Endothelial cell of umbilical vein (primary cell): ENCODE measurements at regions not wholly inside any gene's neighbourhood (a gene's known extent, or its start where the extent isn't known, plus 50 kb on each side); places are given as distances from the start of the nearest gene placed in this dataset.

Source experiments
- BruUV-seq: library from RNA; stranded (reverse); fragments of 400-500 nt; replicated peaks from 2 replicates; lab custom pipeline; 2021; lab: Mats Ljungman, UMichigan
- CTCF ChIA-PET: fragments of 300-600, 350-600 bp; sonication (Branson Sonifier 250); formaldehyde crosslinking; loops from one replicate; lab custom pipeline; 2021; ENCODE audit warnings: antibody characterized with exemption, inconsistent platforms; lab: Charles Lee
- POLR2A ChIA-PET: fragments of 300-600, 350-600 bp; sonication (Branson Sonifier 250); formaldehyde crosslinking; loops from one replicate; lab custom pipeline; 2021; ENCODE audit warnings: antibody characterized with exemption, inconsistent platforms; lab: Charles Lee
- DNase-seq: peaks from one replicate; pipeline ENCODE4 v3.0.0-alpha.2; 2011; ENCODE audit warnings: low read depth, low spot score
- FAIRE-seq: peaks from 2 replicates; lab custom pipeline; 2011; peaks lifted over from hg19 to GRCh38; lab: Jason Lieb, UNC
- H2AFZ ChIP-seq: 2 replicates; pipeline ENCODE4 v1.6.0; 2012; ENCODE audit warnings: low read depth, low read length, control low read depth, inconsistent platforms
- H3K27ac ChIP-seq: 2 replicates; pipeline ENCODE4 v1.5.1; 2011; ENCODE audit warnings: low read depth, mild to moderate bottlenecking, control low read depth, low read length, moderate library complexity; ENCODE audit not compliant: insufficient read depth
- H3K27me3 ChIP-seq, 2 experiments: 2 replicates each; pipeline versions ENCODE4 v1.6.0 to v1.6.1; 2011; ENCODE audit warnings: low read length in 2 of 2, mixed read lengths in 1 of 2; ENCODE audit not compliant: control insufficient read depth in 2 of 2, insufficient read depth in 2 of 2
- H3K36me3 ChIP-seq, 2 experiments: 2 replicates in 1 of 2; 3 replicates in 1 of 2; pipeline ENCODE4 v1.5.1; 2011; ENCODE audit warnings: low read length in 2 of 2, mild to moderate bottlenecking in 1 of 2, moderate library complexity in 1 of 2; ENCODE audit not compliant: control insufficient read depth in 2 of 2, insufficient read depth in 2 of 2; ENCODE audit errors: extremely low read depth in 1 of 2
- H3K4me1 ChIP-seq: 3 replicates; pipeline ENCODE4 v1.5.1; 2011; ENCODE audit warnings: mild to moderate bottlenecking, low read length; ENCODE audit not compliant: control insufficient read depth, insufficient read depth; ENCODE audit errors: extremely low read depth
- H3K4me2 ChIP-seq: 2 replicates; pipeline ENCODE4 v1.6.1; 2011; ENCODE audit warnings: low read length, control low read depth, mixed read lengths; ENCODE audit not compliant: insufficient read depth
- H3K4me3 ChIP-seq, 3 experiments: fragments of 200-600 bp in 1 of 3; sonication (generic), shearing (Covaris generic) in 1 of 3; replicated peaks in 1 of 3; 2 replicates each; pipeline ENCODE4 v1.5.1; 2011 to 2016; ENCODE audit warnings: control low read depth in 3 of 3, low read length in 3 of 3, mild to moderate bottlenecking in 2 of 3, inconsistent platforms in 1 of 3, low read depth in 1 of 3, moderate library complexity in 1 of 3; ENCODE audit not compliant: insufficient read depth in 1 of 3
- H3K79me2 ChIP-seq: 2 replicates; pipeline ENCODE4 v1.6.0; 2012; ENCODE audit warnings: low read length, inconsistent platforms; ENCODE audit not compliant: control insufficient read depth, insufficient read depth
- H3K9ac ChIP-seq: replicated peaks from 2 replicates; pipeline ENCODE3; 2011; ENCODE audit warnings: low read length, control low read depth; ENCODE audit not compliant: insufficient read depth; ENCODE audit errors: extremely low read depth
- H3K9me1 ChIP-seq: replicated peaks from 3 replicates; pipeline ENCODE4 v1.6.0; 2011; ENCODE audit warnings: mild to moderate bottlenecking, low read length; ENCODE audit not compliant: control insufficient read depth, insufficient read depth; ENCODE audit errors: extremely low read depth
- H3K9me3 ChIP-seq: replicated peaks from 2 replicates; pipeline ENCODE4 v1.5.1; 2012; ENCODE audit warnings: low read length, inconsistent platforms; ENCODE audit not compliant: control insufficient read depth, insufficient read depth
- H4K20me1 ChIP-seq: replicated peaks from 2 replicates; pipeline ENCODE3; 2011; ENCODE audit warnings: mild to moderate bottlenecking, low read length; ENCODE audit not compliant: control insufficient read depth, insufficient read depth; ENCODE audit errors: extremely low read depth
- EZH2 ChIP-seq: IDR thresholded peaks from 2 replicates; pipeline ENCODE4 v1.6.1; 2012; ENCODE audit warnings: borderline replicate concordance, low read depth, mild to moderate bottlenecking, moderate library complexity, low read length, inconsistent platforms; ENCODE audit not compliant: severe bottlenecking
- FOS ChIP-seq: IDR thresholded peaks from 2 replicates; pipeline ENCODE4 v1.6.1; 2011; ENCODE audit warnings: mild to moderate bottlenecking, low read length, moderate library complexity, borderline replicate concordance; ENCODE audit not compliant: insufficient read depth
- GATA2 ChIP-seq: IDR thresholded peaks from 2 replicates; pipeline ENCODE4 v1.7.0; 2011; ENCODE audit warnings: low read depth, mild to moderate bottlenecking, moderate library complexity, mixed read lengths, low read length; ENCODE audit not compliant: insufficient read length, insufficient read depth
- JUN ChIP-seq: IDR thresholded peaks from 2 replicates; pipeline ENCODE4 v1.6.1; 2011; ENCODE audit warnings: borderline replicate concordance, low read depth; ENCODE audit not compliant: insufficient read length, insufficient read depth
- MYC ChIP-seq: IDR thresholded peaks from one replicate; pipeline ENCODE4 v1.6.1; 2011; ENCODE audit warnings: mild to moderate bottlenecking, low read depth, low read length
- POLR2A ChIP-seq: IDR thresholded peaks from 2 replicates; pipeline ENCODE4 v1.6.1; 2012; ENCODE audit warnings: low read depth, mild to moderate bottlenecking, control low read depth, low read length
- POLR2AphosphoS5 ChIP-seq: IDR thresholded peaks from 2 replicates; pipeline ENCODE4 v1.6.1; 2012; ENCODE audit warnings: low read depth, mild to moderate bottlenecking, control low read depth, low read length, moderate library complexity; ENCODE audit not compliant: insufficient read depth
- dilution Hi-C: fragments of 300-500 bp; cut with MboI; formaldehyde crosslinking; loops from one replicate; pipeline ENCODE4 v1.15.0; 2019; ENCODE audit warnings: low sequenced_read_pairs; ENCODE audit not compliant: extremely low pct_ligation_motif_present
- intact Hi-C: fragments of 100-400 bp; cut with micrococcal nuclease; formaldehyde crosslinking; loops from one replicate; pipeline ENCODE4 v1.10.0; 2022
- TF ChIP-seq, protein P1 (sequence below): IDR thresholded peaks from 2 replicates; pipeline ENCODE4 v1.6.1; 2011; ENCODE audit not compliant: insufficient read depth, insufficient read length
- TF ChIP-seq, protein P2 (sequence below), 2 donors: IDR thresholded peaks; 1 replicate in 1 of 2; 2 replicates in 1 of 2; pipeline ENCODE4 v1.5.1; 2011; ENCODE audit warnings: low read length in 2 of 2, mild to moderate bottlenecking in 2 of 2, moderate library complexity in 2 of 2, control low read depth in 1 of 2, inconsistent platforms in 1 of 2, low read depth in 1 of 2; ENCODE audit not compliant: insufficient read depth in 1 of 2; ENCODE audit errors: extremely low read depth in 1 of 2

DNA sequence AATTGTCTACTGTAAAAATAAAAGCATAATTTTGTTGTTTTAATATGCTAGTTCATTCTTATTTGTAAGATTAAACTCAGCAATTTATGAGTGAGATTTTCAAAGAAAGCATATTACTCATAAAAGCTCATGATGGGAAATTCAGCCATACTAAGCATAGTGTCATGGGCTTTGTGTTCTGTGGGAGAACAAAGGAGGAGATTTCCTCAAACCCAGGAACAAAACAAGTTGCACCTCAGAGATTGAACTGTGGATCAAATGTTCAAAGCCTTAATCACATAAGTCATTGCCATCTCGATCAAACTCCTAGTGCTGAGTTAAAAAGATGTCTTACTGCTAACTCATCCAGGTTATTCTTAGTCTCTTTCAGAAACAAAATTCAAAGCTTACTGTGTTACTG, 85.6 kb upstream of the PDZRN3 start:
- dilution Hi-C loops (no loop called here), intact Hi-C loops (no loop called here)
- no peaks in the 10 kb centered on the region for H3K9me1 ChIP-seq
- POLR2A ChIA-PET: no interaction called here
- TF ChIP-seq EZH2 (no peak), FOS (no peak), GATA2 (no peak), POLR2A (no peak), JUN (no peak), POLR2AphosphoS5 (no peak), MYC (no peak)
- TF ChIP-seq, protein P1, sequence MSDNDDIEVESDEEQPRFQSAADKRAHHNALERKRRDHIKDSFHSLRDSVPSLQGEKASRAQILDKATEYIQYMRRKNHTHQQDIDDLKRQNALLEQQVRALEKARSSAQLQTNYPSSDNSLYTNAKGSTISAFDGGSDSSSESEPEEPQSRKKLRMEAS: no peak
- TF ChIP-seq, protein P2, sequence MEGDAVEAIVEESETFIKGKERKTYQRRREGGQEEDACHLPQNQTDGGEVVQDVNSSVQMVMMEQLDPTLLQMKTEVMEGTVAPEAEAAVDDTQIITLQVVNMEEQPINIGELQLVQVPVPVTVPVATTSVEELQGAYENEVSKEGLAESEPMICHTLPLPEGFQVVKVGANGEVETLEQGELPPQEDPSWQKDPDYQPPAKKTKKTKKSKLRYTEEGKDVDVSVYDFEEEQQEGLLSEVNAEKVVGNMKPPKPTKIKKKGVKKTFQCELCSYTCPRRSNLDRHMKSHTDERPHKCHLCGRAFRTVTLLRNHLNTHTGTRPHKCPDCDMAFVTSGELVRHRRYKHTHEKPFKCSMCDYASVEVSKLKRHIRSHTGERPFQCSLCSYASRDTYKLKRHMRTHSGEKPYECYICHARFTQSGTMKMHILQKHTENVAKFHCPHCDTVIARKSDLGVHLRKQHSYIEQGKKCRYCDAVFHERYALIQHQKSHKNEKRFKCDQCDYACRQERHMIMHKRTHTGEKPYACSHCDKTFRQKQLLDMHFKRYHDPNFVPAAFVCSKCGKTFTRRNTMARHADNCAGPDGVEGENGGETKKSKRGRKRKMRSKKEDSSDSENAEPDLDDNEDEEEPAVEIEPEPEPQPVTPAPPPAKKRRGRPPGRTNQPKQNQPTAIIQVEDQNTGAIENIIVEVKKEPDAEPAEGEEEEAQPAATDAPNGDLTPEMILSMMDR (IDR thresholded peaks at IDR 0.05; ENCODE audit: extremely low read depth in 1 of 2, insufficient read depth in 1 of 2, low read depth in 1 of 2, low read length in 2 of 2): no peak
- no peak overlapping the region for H3K27ac ChIP-seq
- no peaks in the 10 kb centered on the region for H3K36me3 ChIP-seq
- CTCF ChIA-PET: no interaction called here
- H3K4me3 ChIP-seq: no peak overlapping the region
- no peak overlapping the region for H2AFZ ChIP-seq
- DNase-seq: no peak
- no peaks in the 10 kb centered on the region for H4K20me1 ChIP-seq
- H3K79me2 ChIP-seq: no peaks in the 10 kb centered on the region
- H3K27me3 ChIP-seq: no peaks in the 10 kb centered on the region
- no peak overlapping the region for H3K4me2 ChIP-seq
- no peak for FAIRE-seq
- no peaks in the 10 kb centered on the region for H3K9me3 ChIP-seq
- H3K9ac ChIP-seq: no peak overlapping the region
- H3K4me1 ChIP-seq: no peaks in the 10 kb centered on the region
- no TSS peak for BruUV-seq
